HepG2 (cell line): ENCODE measurements at regions not wholly inside any gene's neighbourhood (a gene's known extent, or its start where the extent isn't known, plus 50 kb on each side); places are given as distances from the start of the nearest gene placed in this dataset.

ENCODE experiments used
- ATAC-seq: fragments of 200-7000 bp; cut with Tn5 transposase; 3 replicates; pipeline ENCODE4 v1.9.1; 2020; ENCODE audit warnings: mild to moderate bottlenecking, moderate library complexity
- BruUV-seq: library from RNA; stranded (reverse); fragments of 400-500 nt; replicated peaks from 2 replicates; lab custom pipeline; 2021; lab: Mats Ljungman, UMichigan
- CTCF ChIA-PET: fragments of 300-600 bp; formaldehyde crosslinking; extraction: SDS; loops from one replicate; lab custom pipeline; 2021; ENCODE audit warnings: low total read pairs, inconsistent platforms, low intra/inter-chr PET ratio; lab: Yijun Ruan, JAX
- POLR2A ChIA-PET: fragments of 350-600 bp; sonication (Branson Sonifier 250); formaldehyde crosslinking; loops from one replicate; lab custom pipeline; 2020; ENCODE audit warnings: antibody characterized with exemption, inconsistent platforms; lab: Yijun Ruan, JAX
- DNase-seq: peaks from one replicate; pipeline ENCODE4 v3.0.0-alpha.2; 2015; ENCODE audit warnings: low spot score
- FAIRE-seq: peaks from 3 replicates; lab custom pipeline; 2011; peaks lifted over from hg19 to GRCh38; lab: Jason Lieb, UNC
- H2AFZ ChIP-seq: one replicate; pipeline ENCODE4 v1.6.1; 2011; ENCODE audit warnings: low read length, inconsistent platforms
- H3K27ac ChIP-seq: fragments of 300-600 bp; 3 replicates; pipeline ENCODE4 v1.8.0; 2011; ENCODE audit warnings: mixed run types, mild to moderate bottlenecking, mixed read lengths, low read length, inconsistent platforms; ENCODE audit not compliant: insufficient read depth; ENCODE audit errors: extremely low read length
- H3K27me3 ChIP-seq, 2 experiments: fragments of 200-600 bp in 1 of 2; 2 replicates in 1 of 2; 3 replicates in 1 of 2; pipeline versions ENCODE4 v1.6.0 to v1.8.0; 2011; ENCODE audit warnings: low read length in 2 of 2, mild to moderate bottlenecking in 2 of 2, moderate library complexity in 2 of 2, inconsistent platforms in 1 of 2; ENCODE audit not compliant: insufficient read depth in 2 of 2, control insufficient read depth in 1 of 2
- H3K36me3 ChIP-seq, 2 experiments: fragments of 200-600 bp in 1 of 2; replicated peaks in 1 of 2; 2 replicates in 1 of 2; 3 replicates in 1 of 2; pipeline versions ENCODE4 v1.5.1 to v1.8.0; 2011; ENCODE audit warnings: low read length in 2 of 2, inconsistent platforms in 1 of 2; ENCODE audit not compliant: insufficient read depth in 2 of 2, control insufficient read depth in 1 of 2
- H3K4me1 ChIP-seq: 2 replicates; pipeline ENCODE4 v1.5.1; 2012; ENCODE audit warnings: low read length, inconsistent platforms; ENCODE audit not compliant: insufficient read depth
- H3K4me2 ChIP-seq: 2 replicates; pipeline ENCODE4 v1.6.0; 2011; ENCODE audit warnings: low read depth, low read length, inconsistent platforms
- H3K4me3 ChIP-seq, 3 experiments: fragments of 200-600 bp in 1 of 3; sonication (generic), shearing (Covaris generic) in 1 of 3; replicated peaks in 1 of 3; 2 replicates each; pipeline ENCODE4 v1.5.1; 2011 to 2016; ENCODE audit warnings: low read length in 3 of 3, inconsistent platforms in 2 of 3, low read depth in 2 of 3, mild to moderate bottlenecking in 2 of 3, control low read depth in 1 of 3, mixed read lengths in 1 of 3; ENCODE audit not compliant: insufficient read depth in 1 of 3
- H3K79me2 ChIP-seq: one replicate; pipeline ENCODE4 v1.6.1; 2011; ENCODE audit warnings: low read length, inconsistent platforms; ENCODE audit not compliant: insufficient read depth
- H3K9ac ChIP-seq: 2 replicates; pipeline ENCODE4 v1.6.0; 2011; ENCODE audit warnings: mild to moderate bottlenecking, low read depth, low read length, inconsistent platforms; ENCODE audit not compliant: insufficient read depth
- H3K9me3 ChIP-seq: 2 replicates; pipeline ENCODE4 v1.5.1; 2012; ENCODE audit warnings: mild to moderate bottlenecking, low read length
- H4K20me1 ChIP-seq: 2 replicates; pipeline ENCODE4 v1.6.0; 2011; ENCODE audit warnings: inconsistent platforms, mild to moderate bottlenecking, low read length, moderate library complexity; ENCODE audit not compliant: insufficient read depth
- CHCHD3 ChIP-seq: sonication (generic); formaldehyde crosslinking; IDR thresholded peaks from 2 replicates; pipeline ENCODE4 v1.8.0; 2022; ENCODE audit warnings: mild to moderate bottlenecking, missing genetic modification reagents, moderate library complexity
- CSRNP1 ChIP-seq: sonication (generic); formaldehyde crosslinking; IDR thresholded peaks from 2 replicates; pipeline ENCODE4 v1.8.1; 2023; ENCODE audit warnings: mild to moderate bottlenecking, missing genetic modification reagents
- ERF ChIP-seq: IDR thresholded peaks from 2 replicates; pipeline ENCODE4 v1.6.1; 2018; ENCODE audit warnings: missing biosample characterization, missing genetic modification reagents
- GABPB1 ChIP-seq: IDR thresholded peaks from 2 replicates; pipeline ENCODE4 v1.6.1; 2016; ENCODE audit warnings: mild to moderate bottlenecking, missing genetic modification reagents, moderate library complexity, missing compliant biosample characterization
- KAT7 ChIP-seq: IDR thresholded peaks from 2 replicates; pipeline ENCODE4 v1.6.1; 2018; ENCODE audit warnings: borderline replicate concordance, missing compliant biosample characterization
- ZBTB21 ChIP-seq: sonication (generic); formaldehyde crosslinking; IDR thresholded peaks from 2 replicates; pipeline ENCODE4 v1.4.0; 2020; ENCODE audit warnings: missing genetic modification reagents
- ZNF337 ChIP-seq: sonication (generic); formaldehyde crosslinking; IDR thresholded peaks from 2 replicates; pipeline ENCODE4 v1.5.1; 2020; ENCODE audit warnings: missing genetic modification reagents, low read depth, mild to moderate bottlenecking, borderline replicate concordance
- ZNF468 ChIP-seq: sonication (generic); formaldehyde crosslinking; IDR thresholded peaks from 2 replicates; pipeline ENCODE4 v1.8.0; 2022; ENCODE audit warnings: mild to moderate bottlenecking, moderate library complexity, missing genetic modification reagents
- ZNF605 ChIP-seq: sonication (generic); formaldehyde crosslinking; IDR thresholded peaks from 2 replicates; pipeline ENCODE4 v1.8.0; 2022; ENCODE audit warnings: mild to moderate bottlenecking, missing genetic modification reagents
- ZNF761 ChIP-seq: sonication (generic); formaldehyde crosslinking; conservative IDR thresholded peaks from 2 replicates; pipeline ENCODE4 v1.4.0; 2020; ENCODE audit warnings: mild to moderate bottlenecking, missing genetic modification reagents
- WGBS: methylation state at CpG from one replicate; pipeline ENCODE4 v1.1.6; 2017; ENCODE audit warnings: low lambda C conversion rate; 5-methylcytosine and 5-hydroxymethylcytosine counted together
- in situ Hi-C: cut with HindIII; loops from 2 replicates; pipeline ENCODE4 v1.10.0; 2017; ENCODE audit warnings: low pct_unique_long_range_greater_than_20kb; ENCODE audit not compliant: extremely low pct_ligation_motif_present
- intact Hi-C: fragments of 100-400 bp; cut with micrococcal nuclease; formaldehyde crosslinking; loops from one replicate; pipeline ENCODE4 v1.10.0; 2022; ENCODE audit not compliant: unreplicated experiment

- H4K20me1 ChIP-seq, result no peaks in the 10 kb centered on the region
- H3K9me3 ChIP-seq, result no peaks in the 10 kb centered on the region
- BruUV-seq, result no TSS peak
- no peaks in the 10 kb centered on the region for H3K36me3 ChIP-seq
- no peak overlapping the region for H3K4me2 ChIP-seq
- no peak for FAIRE-seq
- in situ Hi-C loops (loop anchor here (25.0 kb wide), 1 partner anchor 377 kb away; no protein-coding TSS in a partner anchor), intact Hi-C loops (loop anchor here (5.0 kb wide), 1 partner anchor 377 kb away; no protein-coding TSS in a partner anchor)
- ATAC-seq, result no peak
- H2AFZ ChIP-seq, result no peak overlapping the region
- TF ChIP-seq ZBTB21 (CRISPR knock-in tag) (no peak), KAT7 (CRISPR knock-in tag) (no peak), ZNF337 (no peak), ERF (CRISPR knock-in tag) (no peak), ZNF761 (CRISPR knock-in tag) (no peak), ZNF605 (CRISPR knock-in tag) (no peak), ZNF468 (CRISPR knock-in tag) (no peak)
- no peak for DNase-seq
- POLR2A ChIA-PET, result no interaction called here
- peaks cover 1 to 4% of the 10 kb centered on the region in 2 experiments; a peak in 2 of 5 replicates for H3K27me3 ChIP-seq
- H3K79me2 ChIP-seq, result no peaks in the 10 kb centered on the region
- no peak overlapping the region for H3K9ac ChIP-seq
- H3K27ac ChIP-seq, result no peak overlapping the region
- 28% methylated on average over 2 of the region's 2 CpGs for WGBS
- no peaks in the 10 kb centered on the region for H3K4me1 ChIP-seq
- CTCF ChIA-PET, result no interaction called here
- no peak overlapping the region for H3K4me3 ChIP-seq
Measured at GRCh38 chr12:65689508-65689907, 134.8 kb upstream of the HMGA2 start.

GRCh38 chr12:65690477-65690876, 133.8 kb upstream of the HMGA2 start:
- no peak for ATAC-seq

More at GRCh38 chr12:65690477-65690876, 133.8 kb upstream of the HMGA2 start:
- DNase-seq (no peak), FAIRE-seq (no peak)
- H3K4me1 ChIP-seq, result 0 out of 2 replicates have a peak, but pooled peaks cover 3% of the 10 kb centered on the region
- H2AFZ ChIP-seq, result no peak overlapping the region
- TF ChIP-seq CHCHD3 (CRISPR knock-in tag) (no peak), GABPB1 (no peak), CSRNP1 (CRISPR knock-in tag) (no peak)
- H3K9ac ChIP-seq, result no peak overlapping the region
- H3K4me3 ChIP-seq, result no peak overlapping the region
- peaks cover 1 to 4% of the 10 kb centered on the region in 2 experiments; a peak in 2 of 5 replicates for H3K27me3 ChIP-seq
- no peaks in the 10 kb centered on the region for H3K9me3 ChIP-seq
- ChIA-PET CTCF (no interaction called here), POLR2A (no interaction called here)
- no TSS peak for BruUV-seq
- in situ Hi-C loops, result loop anchor here (25.0 kb wide), 1 partner anchor 378 kb away; no protein-coding TSS in a partner anchor
- H3K4me2 ChIP-seq, result no peak overlapping the region
- 0% methylated on average over 1 of the region's 1 CpG for WGBS
- no peaks in the 10 kb centered on the region for H3K36me3 ChIP-seq
- no peaks in the 10 kb centered on the region for H4K20me1 ChIP-seq
- no peaks in the 10 kb centered on the region for H3K79me2 ChIP-seq
- H3K27ac ChIP-seq, result no peak overlapping the region
- intact Hi-C loops, result no loop called here
